ENCODE measurements at regions not wholly inside any gene's neighbourhood (a gene's known extent, or its start where the extent isn't known, plus 50 kb on each side); places are given as distances from the start of the nearest gene placed in this dataset.

DNA sequence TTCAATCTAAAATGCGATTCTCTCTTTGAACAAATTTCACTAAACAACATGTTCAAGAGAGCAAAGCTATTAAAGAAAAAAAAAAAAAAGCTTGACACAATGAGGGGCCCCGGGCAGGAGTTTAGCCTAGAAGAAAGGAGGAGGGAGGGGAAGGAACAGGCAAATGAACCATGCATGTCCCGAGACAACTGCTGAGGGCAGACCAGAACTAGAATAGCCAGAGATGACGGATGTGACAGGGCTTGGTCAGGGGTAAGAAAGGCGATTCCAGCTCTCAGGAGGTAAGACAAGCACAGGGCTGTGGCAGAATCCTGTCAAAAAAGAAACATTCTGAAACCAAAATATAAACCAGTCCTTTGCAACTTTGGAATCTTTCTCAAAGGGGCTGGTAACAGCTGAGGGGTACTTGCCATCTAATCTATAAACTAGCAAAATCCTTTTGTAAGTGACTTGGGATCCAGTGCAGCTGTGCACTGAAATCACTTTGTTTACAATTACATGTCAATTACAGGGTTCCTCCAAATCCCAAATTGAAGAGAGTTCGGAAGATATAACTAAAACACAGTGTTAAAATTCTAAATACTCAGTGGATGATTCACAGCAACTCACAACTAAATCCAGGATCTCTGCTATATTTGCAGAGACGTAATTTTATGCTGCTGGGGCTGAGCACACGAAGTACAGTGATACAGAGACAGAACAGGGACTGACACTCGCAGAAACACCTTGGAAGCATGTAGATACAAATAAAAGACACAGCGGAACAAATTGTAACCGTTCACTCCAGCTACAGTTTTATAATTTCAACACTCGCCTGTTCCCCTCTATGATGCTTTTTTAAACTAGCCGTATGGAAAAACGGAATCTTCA, 567.4 kb upstream of the ZFHX3 start:
- no peaks in the 10 kb centered on the region for H3K4me1 ChIP-seq
- TF ChIP-seq, protein P1, sequence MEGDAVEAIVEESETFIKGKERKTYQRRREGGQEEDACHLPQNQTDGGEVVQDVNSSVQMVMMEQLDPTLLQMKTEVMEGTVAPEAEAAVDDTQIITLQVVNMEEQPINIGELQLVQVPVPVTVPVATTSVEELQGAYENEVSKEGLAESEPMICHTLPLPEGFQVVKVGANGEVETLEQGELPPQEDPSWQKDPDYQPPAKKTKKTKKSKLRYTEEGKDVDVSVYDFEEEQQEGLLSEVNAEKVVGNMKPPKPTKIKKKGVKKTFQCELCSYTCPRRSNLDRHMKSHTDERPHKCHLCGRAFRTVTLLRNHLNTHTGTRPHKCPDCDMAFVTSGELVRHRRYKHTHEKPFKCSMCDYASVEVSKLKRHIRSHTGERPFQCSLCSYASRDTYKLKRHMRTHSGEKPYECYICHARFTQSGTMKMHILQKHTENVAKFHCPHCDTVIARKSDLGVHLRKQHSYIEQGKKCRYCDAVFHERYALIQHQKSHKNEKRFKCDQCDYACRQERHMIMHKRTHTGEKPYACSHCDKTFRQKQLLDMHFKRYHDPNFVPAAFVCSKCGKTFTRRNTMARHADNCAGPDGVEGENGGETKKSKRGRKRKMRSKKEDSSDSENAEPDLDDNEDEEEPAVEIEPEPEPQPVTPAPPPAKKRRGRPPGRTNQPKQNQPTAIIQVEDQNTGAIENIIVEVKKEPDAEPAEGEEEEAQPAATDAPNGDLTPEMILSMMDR (IDR thresholded peaks at IDR 0.05), result no peak
- no peak for TF ChIP-seq POLR2A (IDR thresholded peaks at IDR 0.05)
- H3K36me3 ChIP-seq, result no peaks in the 10 kb centered on the region
- H3K4me3 ChIP-seq, result no peak overlapping the region
- no peak overlapping the region for H3K27ac ChIP-seq
- no peaks in the 10 kb centered on the region for H3K9me3 ChIP-seq
- no peak for DNase-seq
- H3K27me3 ChIP-seq, result no peaks in the 10 kb centered on the region

DNA sequence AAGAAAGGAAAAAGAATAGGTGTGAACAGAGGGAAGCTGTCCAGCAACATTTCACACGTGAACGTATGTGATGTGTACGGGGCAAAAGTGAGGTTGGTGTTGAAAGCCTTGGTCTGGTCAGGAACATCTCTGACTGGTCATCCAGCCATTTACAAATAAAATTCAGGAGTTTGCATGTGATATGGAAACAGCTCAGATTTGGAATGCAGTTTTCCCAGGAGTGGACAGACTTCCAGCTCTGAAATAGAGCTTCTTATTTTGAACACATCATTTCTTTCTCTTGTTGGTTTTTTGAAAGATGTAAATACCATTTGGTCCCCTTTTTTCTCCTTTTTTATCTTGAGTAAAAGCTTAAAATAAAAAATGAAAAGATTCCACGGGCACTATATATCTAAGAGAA, 566.2 kb upstream of the ZFHX3 start:
- no peaks in the 10 kb centered on the region for H3K9me3 ChIP-seq
- DNase-seq, result no peak
- no peaks in the 10 kb centered on the region for H3K36me3 ChIP-seq
- H3K4me3 ChIP-seq, result no peak overlapping the region
- H3K27me3 ChIP-seq, result no peaks in the 10 kb centered on the region
- H3K4me1 ChIP-seq, result no peaks in the 10 kb centered on the region
- TF ChIP-seq POLR2A (IDR thresholded peaks at IDR 0.05), result no peak
- TF ChIP-seq, protein P1 (IDR thresholded peaks at IDR 0.05), result no peak
- H3K27ac ChIP-seq, result no peak overlapping the region

DNA sequence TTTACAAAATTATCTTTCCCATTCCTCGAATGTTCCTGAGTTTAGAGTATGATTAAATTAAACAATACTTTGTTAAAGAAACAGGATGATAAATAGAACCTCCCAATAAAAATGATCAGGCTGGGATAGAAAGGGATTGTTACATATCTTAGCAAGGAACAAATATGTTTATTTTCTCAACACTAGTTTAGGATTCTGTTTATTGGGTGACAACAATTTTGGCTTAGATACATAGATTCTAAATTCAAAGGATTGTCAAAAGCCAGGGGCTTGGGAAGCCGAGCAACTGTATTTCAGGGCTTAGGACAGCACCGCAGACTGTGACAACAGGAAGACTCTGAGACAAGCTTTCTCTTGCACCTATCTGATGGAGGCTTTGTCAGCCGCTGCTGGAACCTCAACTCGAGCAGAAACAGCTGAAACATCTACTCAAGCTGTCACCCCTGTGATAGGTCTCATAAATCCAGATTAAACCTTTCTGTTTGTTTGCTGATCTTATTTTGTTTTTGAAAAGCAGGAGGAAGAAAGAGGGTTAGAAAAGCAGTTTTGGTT, 562.8 kb upstream of the ZFHX3 start:
- no peak overlapping the region for H3K27ac ChIP-seq
- H3K9me3 ChIP-seq, result no peaks in the 10 kb centered on the region
- H3K36me3 ChIP-seq, result no peaks in the 10 kb centered on the region
- H3K4me1 ChIP-seq, result no peaks in the 10 kb centered on the region
- H3K4me3 ChIP-seq, result no peak overlapping the region
- no peak for TF ChIP-seq POLR2A (IDR thresholded peaks at IDR 0.05)
- TF ChIP-seq, protein P1 (IDR thresholded peaks at IDR 0.05), result no peak
- no peak for DNase-seq
- no peaks in the 10 kb centered on the region for H3K27me3 ChIP-seq

DNA sequence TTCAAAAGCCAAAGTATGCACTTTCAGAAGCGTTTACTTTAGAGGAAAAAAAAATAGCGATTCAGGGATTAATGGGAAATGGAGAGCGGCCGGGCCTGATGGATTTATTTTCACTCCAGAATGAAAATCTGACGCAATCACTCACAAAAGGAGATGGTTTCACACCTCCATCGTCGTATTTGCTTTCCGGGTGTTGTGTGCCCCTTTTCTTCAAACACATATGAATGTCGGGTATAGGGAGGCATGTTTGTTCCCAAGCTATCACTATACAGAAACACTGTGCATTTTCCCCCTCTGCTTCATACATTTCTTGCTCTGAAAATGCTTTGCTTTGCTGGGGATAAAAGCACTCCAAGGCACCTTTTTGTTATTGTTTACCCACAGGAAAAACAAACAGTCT, 562.2 kb upstream of the ZFHX3 start:
- Histone ChIP-seq H3K9me3 (no peaks in the 10 kb centered on the region), H3K4me1 (no peaks in the 10 kb centered on the region), H3K4me3 (no peak overlapping the region), H3K27me3 (no peaks in the 10 kb centered on the region), H3K27ac (no peak overlapping the region), H3K36me3 (no peaks in the 10 kb centered on the region)
- DNase-seq, result no peak
- TF ChIP-seq, protein P1 (IDR thresholded peaks at IDR 0.05), result no peak
- no peak for TF ChIP-seq POLR2A (IDR thresholded peaks at IDR 0.05)

DNA sequence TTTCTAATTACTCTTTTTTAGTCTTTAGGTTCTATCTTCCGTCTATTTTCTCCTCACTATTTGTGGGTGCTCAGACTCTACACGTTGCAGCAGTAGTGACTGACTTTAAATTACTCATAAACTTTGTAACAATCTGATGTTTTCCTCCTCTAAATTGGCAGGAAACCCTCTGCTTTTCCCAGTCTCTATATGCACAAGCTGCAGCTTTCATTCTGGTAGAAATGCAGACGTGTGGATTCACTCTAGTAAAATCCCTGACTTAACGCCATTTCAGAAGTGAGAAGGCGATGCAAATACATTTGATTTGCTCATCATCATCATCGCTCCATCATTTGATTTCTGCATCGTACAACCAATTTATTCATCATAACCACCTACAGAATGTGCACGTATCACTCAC, 561.0 kb upstream of the ZFHX3 start:
- H3K4me3 ChIP-seq, result no peak overlapping the region
- TF ChIP-seq POLR2A (IDR thresholded peaks at IDR 0.05), result no peak
- TF ChIP-seq, protein P1 (IDR thresholded peaks at IDR 0.05), result no peak
- H3K4me1 ChIP-seq, result no peaks in the 10 kb centered on the region
- no peak overlapping the region for H3K27ac ChIP-seq
- H3K27me3 ChIP-seq, result no peaks in the 10 kb centered on the region
- DNase-seq, result no peak
- H3K9me3 ChIP-seq, result no peaks in the 10 kb centered on the region
- H3K36me3 ChIP-seq, result no peaks in the 10 kb centered on the region
